CD4-positive, alpha-beta T cell (primary cell): ENCODE measurements at regions not wholly inside any gene's neighbourhood (a gene's known extent, or its start where the extent isn't known, plus 50 kb on each side); places are given as distances from the start of the nearest gene placed in this dataset.

ENCODE experiments used
- ATAC-seq: fragments of 200-7000 bp; cut with Tn5 transposase; one replicate; pipeline ENCODE4 v1.10.0; 2022; ENCODE audit warnings: mild to moderate bottlenecking; ENCODE audit not compliant: poor library complexity
- CTCF ChIA-PET: fragments of 350-600 bp; sonication (Branson Sonifier 250); formaldehyde crosslinking; loops from one replicate; lab custom pipeline; 2021; ENCODE audit warnings: antibody characterized with exemption, inconsistent platforms; lab: Charles Lee
- POLR2A ChIA-PET: fragments of 350-600 bp; sonication (Branson Sonifier 250); formaldehyde crosslinking; loops from one replicate; lab custom pipeline; 2021; ENCODE audit warnings: antibody characterized with exemption, inconsistent platforms; lab: Charles Lee
- DNase-seq, 14 experiments: peaks; one replicate each; pipeline ENCODE4 v3.0.0-alpha.2; 2013 to 2020; ENCODE audit warnings: mixed read lengths in 2 of 14
- H3K27ac ChIP-seq, 2 donors: one replicate each; pipeline versions ENCODE4 v1.5.1 to v1.7.0; 2013; ENCODE audit warnings: low read length in 2 of 2, low read depth in 1 of 2, mild to moderate bottlenecking in 1 of 2
- H3K27me3 ChIP-seq, 2 experiments: 1 replicate in 1 of 2; 2 replicates in 1 of 2; pipeline versions ENCODE4 v1.6.1 to v1.7.0; 2013; ENCODE audit warnings: low read length in 2 of 2, control low read depth in 1 of 2, mild to moderate bottlenecking in 1 of 2, moderate library complexity in 1 of 2; ENCODE audit not compliant: insufficient read depth in 2 of 2, control insufficient read depth in 1 of 2
- H3K36me3 ChIP-seq: one replicate; pipeline ENCODE4 v1.6.1; 2013; ENCODE audit warnings: low read length, control low read depth; ENCODE audit not compliant: insufficient read depth
- H3K4me1 ChIP-seq: one replicate; pipeline ENCODE4 v1.6.1; 2013; ENCODE audit warnings: low read length, control low read depth; ENCODE audit not compliant: insufficient read depth
- H3K4me3 ChIP-seq: one replicate; pipeline ENCODE4 v1.5.1; 2013; ENCODE audit warnings: mild to moderate bottlenecking, low read length, moderate library complexity
- H3K9me3 ChIP-seq, 2 experiments: 1 replicate in 1 of 2; 2 replicates in 1 of 2; pipeline versions ENCODE4 v1.6.1 to v1.7.0; 2013; ENCODE audit warnings: low read length in 2 of 2, mild to moderate bottlenecking in 2 of 2, control low read depth in 1 of 2, moderate library complexity in 1 of 2; ENCODE audit not compliant: control insufficient read depth in 1 of 2, insufficient read depth in 1 of 2
- H3K27ac Mint-ChIP-seq: one replicate; pipeline ENCODE4 v1.8.0; 2020; ENCODE audit warnings: mixed read lengths
- H3K27me3 Mint-ChIP-seq: one replicate; pipeline ENCODE4 v1.8.0; 2021; ENCODE audit warnings: mixed read lengths
- H3K36me3 Mint-ChIP-seq: one replicate; pipeline ENCODE4 v1.8.0; 2021; ENCODE audit warnings: low read depth, mixed read lengths
- H3K4me1 Mint-ChIP-seq: one replicate; pipeline ENCODE4 v1.8.0; 2021; ENCODE audit warnings: low read depth, mixed read lengths
- H3K4me3 Mint-ChIP-seq: one replicate; pipeline ENCODE4 v1.8.0; 2020; ENCODE audit warnings: mild to moderate bottlenecking, mixed read lengths
- H3K9me3 Mint-ChIP-seq: one replicate; pipeline ENCODE4 v1.8.0; 2020; ENCODE audit warnings: mixed read lengths
- intact Hi-C, 2 experiments: fragments of 100-400 bp; cut with DNase I in 1 of 2; cut with micrococcal nuclease in 1 of 2; formaldehyde crosslinking; loops; one replicate each; pipeline versions ENCODE4 v1.15.1 to v1.9.0; 2023 to 2025; cut with DNase I, micrococcal nuclease
- TF ChIP-seq, protein P1 (sequence below): fragments of 200-600 bp; IDR thresholded peaks from one replicate; pipeline ENCODE4 v1.8.0; 2022; ENCODE audit warnings: antibody characterized with exemption, mild to moderate bottlenecking

DNA sequence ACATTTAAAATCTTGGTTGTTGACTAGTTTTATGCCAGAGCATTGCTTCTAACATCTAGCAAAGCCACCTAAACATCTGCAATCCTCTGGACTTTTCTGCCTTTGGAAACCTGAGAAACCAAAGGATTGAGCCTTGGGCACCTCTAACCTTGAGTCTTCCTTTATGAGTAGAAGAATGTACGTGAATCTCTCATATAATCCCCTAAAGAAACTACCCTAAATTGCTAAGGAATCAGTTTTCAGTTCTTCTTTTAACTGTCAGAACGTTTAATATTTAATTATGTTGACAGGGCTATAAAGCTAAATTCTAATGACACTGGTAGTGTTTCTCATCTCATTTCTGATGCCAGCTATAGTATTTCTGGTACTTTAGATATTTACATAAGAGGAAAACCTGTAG is 997.3 kb downstream of the AMY1C start:
- Mint-ChIP-seq H3K4me3 (no peak overlapping the region), H3K27me3 (no peaks in the 10 kb centered on the region), H3K4me1 (no peaks in the 10 kb centered on the region), H3K27ac (no peak overlapping the region), H3K36me3 (no peaks in the 10 kb centered on the region), H3K9me3 (peaks cover 2% of the 10 kb centered on the region)
- DNase-seq (no peak), ATAC-seq (no peak)
- intact Hi-C loops: no loop called here
- Histone ChIP-seq H3K4me1 (no peaks in the 10 kb centered on the region), H3K36me3 (no peaks in the 10 kb centered on the region), H3K9me3 (no peaks in the 10 kb centered on the region), H3K27me3 (no peaks in the 10 kb centered on the region), H3K27ac (no peak overlapping the region), H3K4me3 (no peak overlapping the region)
- ChIA-PET POLR2A (no interaction called here), CTCF (no interaction called here)
- TF ChIP-seq, protein P1, sequence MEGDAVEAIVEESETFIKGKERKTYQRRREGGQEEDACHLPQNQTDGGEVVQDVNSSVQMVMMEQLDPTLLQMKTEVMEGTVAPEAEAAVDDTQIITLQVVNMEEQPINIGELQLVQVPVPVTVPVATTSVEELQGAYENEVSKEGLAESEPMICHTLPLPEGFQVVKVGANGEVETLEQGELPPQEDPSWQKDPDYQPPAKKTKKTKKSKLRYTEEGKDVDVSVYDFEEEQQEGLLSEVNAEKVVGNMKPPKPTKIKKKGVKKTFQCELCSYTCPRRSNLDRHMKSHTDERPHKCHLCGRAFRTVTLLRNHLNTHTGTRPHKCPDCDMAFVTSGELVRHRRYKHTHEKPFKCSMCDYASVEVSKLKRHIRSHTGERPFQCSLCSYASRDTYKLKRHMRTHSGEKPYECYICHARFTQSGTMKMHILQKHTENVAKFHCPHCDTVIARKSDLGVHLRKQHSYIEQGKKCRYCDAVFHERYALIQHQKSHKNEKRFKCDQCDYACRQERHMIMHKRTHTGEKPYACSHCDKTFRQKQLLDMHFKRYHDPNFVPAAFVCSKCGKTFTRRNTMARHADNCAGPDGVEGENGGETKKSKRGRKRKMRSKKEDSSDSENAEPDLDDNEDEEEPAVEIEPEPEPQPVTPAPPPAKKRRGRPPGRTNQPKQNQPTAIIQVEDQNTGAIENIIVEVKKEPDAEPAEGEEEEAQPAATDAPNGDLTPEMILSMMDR: no peak

DNA sequence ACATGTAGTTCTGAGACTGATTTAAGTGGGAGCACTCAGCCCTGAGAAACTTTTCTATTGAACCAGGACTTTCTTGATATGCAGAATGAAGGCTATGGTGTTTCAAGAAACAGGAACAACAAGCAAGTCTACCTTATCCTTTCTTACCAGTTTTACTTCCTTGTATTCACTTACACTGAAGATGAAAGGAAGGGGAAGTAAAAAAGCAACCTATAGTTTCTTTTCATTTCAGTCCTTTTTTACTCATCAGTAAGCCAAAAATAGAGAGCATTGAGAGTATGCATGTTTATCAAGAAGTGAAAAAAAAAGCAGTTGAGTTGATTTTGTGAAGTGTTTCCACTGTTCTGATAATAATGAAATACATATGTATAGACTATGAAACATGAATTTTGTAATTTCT is 1010.3 kb downstream of the AMY1C start:
- CTCF ChIA-PET: no interaction called here
- H3K27me3 Mint-ChIP-seq: no peaks in the 10 kb centered on the region
- intact Hi-C loops: no loop called here
- ATAC-seq: no peak
- H3K36me3 ChIP-seq: no peaks in the 10 kb centered on the region
- no peaks in the 10 kb centered on the region for H3K27me3 ChIP-seq
- no peaks in the 10 kb centered on the region for H3K36me3 Mint-ChIP-seq
- no peak overlapping the region for H3K27ac ChIP-seq
- H3K4me3 ChIP-seq: no peak overlapping the region
- POLR2A ChIA-PET: no interaction called here
- TF ChIP-seq, protein P1: no peak
- H3K27ac Mint-ChIP-seq: no peak overlapping the region
- H3K4me3 Mint-ChIP-seq: no peak overlapping the region
- peaks cover 0 to 4% of the 10 kb centered on the region in 2 experiments for H3K9me3 ChIP-seq
- DNase-seq: no peak
- peaks cover 11% of the 10 kb centered on the region for H3K9me3 Mint-ChIP-seq
- H3K4me1 Mint-ChIP-seq: no peaks in the 10 kb centered on the region
- H3K4me1 ChIP-seq: no peaks in the 10 kb centered on the region

DNA sequence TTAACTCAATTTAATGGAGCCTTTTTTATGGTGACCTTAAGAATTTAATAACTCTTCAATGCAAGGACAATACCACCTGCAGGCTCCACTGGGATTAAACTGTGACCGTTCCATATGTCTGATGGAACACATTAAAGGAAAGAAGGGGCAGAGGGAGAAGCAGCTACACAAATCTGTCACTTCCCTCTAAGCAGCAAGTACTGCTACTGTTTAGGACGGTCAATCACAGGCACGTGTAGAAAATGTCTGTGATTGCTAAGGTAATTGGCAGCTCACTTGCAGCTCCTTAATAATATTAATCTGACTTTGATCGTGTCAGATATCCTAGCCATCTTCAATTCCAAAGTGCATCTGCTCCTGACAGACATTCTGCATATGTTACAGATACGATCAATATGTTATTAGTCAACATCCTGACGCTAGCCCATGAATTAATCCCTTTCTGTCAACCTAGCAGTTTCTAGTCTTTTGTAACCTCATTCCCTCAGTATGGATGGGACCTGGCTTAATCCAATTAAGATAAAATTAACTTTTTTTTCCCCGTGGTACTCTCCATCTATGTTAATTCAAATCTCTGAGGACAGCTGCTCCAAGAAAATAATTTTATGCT is 1012.4 kb downstream of the AMY1C start:
- Mint-ChIP-seq H3K9me3 (peaks cover 10% of the 10 kb centered on the region), H3K4me3 (no peak overlapping the region), H3K4me1 (no peaks in the 10 kb centered on the region), H3K27ac (no peak overlapping the region), H3K27me3 (no peaks in the 10 kb centered on the region), H3K36me3 (no peaks in the 10 kb centered on the region)
- ChIA-PET POLR2A (no interaction called here), CTCF (no interaction called here)
- Histone ChIP-seq H3K4me1 (no peaks in the 10 kb centered on the region), H3K27ac (no peak overlapping the region), H3K36me3 (no peaks in the 10 kb centered on the region), H3K9me3 (no peaks in the 10 kb centered on the region), H3K27me3 (no peaks in the 10 kb centered on the region), H3K4me3 (no peak overlapping the region)
- intact Hi-C loops: no loop called here
- DNase-seq (no peak), ATAC-seq (no peak)
- TF ChIP-seq, protein P1: no peak
